Transverse colon (tissue), 4 donors: ENCODE measurements at regions not wholly inside any gene's neighbourhood (a gene's known extent, or its start where the extent isn't known, plus 50 kb on each side); places are given as distances from the start of the nearest gene placed in this dataset.

Source experiments
- EP300 ChIP-seq: sonication (generic); formaldehyde crosslinking; IDR thresholded peaks from one replicate; pipeline ENCODE4 v1.6.1; 2017; ENCODE audit warnings: antibody characterized with exemption, low read depth
- POLR2AphosphoS5 ChIP-seq, 3 donors: sonication (generic); formaldehyde crosslinking; IDR thresholded peaks; one replicate each; pipeline ENCODE4 v1.6.1; 2016; ENCODE audit warnings: antibody characterized with exemption in 3 of 3
- TF ChIP-seq, protein P1 (sequence below), 5 experiments: fragments of 200-600 bp in 3 of 5; fragments of 450-650 bp in 2 of 5; sonication (generic) in 3 of 5; IDR thresholded peaks; 1 replicate in 2 of 5; 2 replicates in 3 of 5; pipeline ENCODE4 v1.5.1; 2016 to 2017; ENCODE audit warnings: antibody characterized with exemption in 5 of 5, inconsistent platforms in 3 of 5, mild to moderate bottlenecking in 2 of 5, moderate library complexity in 1 of 5

DNA sequence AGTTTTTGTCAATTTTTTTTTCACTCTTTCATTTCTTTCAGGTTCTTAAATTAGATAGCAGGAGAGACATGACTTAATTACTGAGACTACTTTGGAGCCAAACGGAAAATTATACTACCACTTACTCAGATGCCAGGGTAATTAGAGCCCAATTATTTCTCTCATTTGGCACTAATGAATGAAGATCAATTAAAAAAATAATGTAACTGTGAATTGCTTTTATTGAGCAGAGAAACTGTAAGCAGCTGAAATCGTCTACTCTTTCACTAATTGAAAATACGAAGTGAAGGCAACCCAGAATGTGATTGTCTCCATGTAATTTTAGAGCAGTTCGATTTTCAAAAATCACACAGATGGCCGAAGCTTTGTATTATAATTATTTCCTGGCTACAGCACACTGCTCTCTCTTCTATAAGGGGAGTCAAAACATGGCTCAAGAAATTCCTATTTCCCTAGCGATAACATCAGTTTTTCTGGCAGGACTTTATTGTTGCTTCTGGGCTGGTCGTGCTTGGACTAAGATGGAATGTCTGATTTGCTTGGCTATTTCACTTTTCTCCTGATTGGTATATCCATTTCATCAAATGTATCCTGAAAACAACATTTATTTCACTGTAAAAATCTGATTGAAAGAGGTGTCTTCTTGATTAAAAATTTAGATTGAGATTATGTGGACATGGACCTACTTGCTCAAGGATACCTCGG, 55.8 kb upstream of the PDZRN3 start:
- TF ChIP-seq, protein P1, sequence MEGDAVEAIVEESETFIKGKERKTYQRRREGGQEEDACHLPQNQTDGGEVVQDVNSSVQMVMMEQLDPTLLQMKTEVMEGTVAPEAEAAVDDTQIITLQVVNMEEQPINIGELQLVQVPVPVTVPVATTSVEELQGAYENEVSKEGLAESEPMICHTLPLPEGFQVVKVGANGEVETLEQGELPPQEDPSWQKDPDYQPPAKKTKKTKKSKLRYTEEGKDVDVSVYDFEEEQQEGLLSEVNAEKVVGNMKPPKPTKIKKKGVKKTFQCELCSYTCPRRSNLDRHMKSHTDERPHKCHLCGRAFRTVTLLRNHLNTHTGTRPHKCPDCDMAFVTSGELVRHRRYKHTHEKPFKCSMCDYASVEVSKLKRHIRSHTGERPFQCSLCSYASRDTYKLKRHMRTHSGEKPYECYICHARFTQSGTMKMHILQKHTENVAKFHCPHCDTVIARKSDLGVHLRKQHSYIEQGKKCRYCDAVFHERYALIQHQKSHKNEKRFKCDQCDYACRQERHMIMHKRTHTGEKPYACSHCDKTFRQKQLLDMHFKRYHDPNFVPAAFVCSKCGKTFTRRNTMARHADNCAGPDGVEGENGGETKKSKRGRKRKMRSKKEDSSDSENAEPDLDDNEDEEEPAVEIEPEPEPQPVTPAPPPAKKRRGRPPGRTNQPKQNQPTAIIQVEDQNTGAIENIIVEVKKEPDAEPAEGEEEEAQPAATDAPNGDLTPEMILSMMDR (IDR thresholded peaks at IDR 0.05) = no peak
- no peak for TF ChIP-seq EP300
- no peak for TF ChIP-seq POLR2AphosphoS5 (IDR thresholded peaks at IDR 0.05)
